Vagina (tissue), 2 donors: ENCODE measurements at regions not wholly inside any gene's neighbourhood (a gene's known extent, or its start where the extent isn't known, plus 50 kb on each side); places are given as distances from the start of the nearest gene placed in this dataset.

Experiments used
- DNase-seq, 2 donors: peaks; one replicate each; pipeline ENCODE4 v3.0.0-alpha.2; 2017; ENCODE audit errors: extremely low spot score in 2 of 2
- H3K27ac ChIP-seq: fragments of 200-600 bp; sonication (generic); one replicate; pipeline ENCODE4 v1.5.1; 2019
- H3K27me3 ChIP-seq: fragments of 200-600 bp; sonication (generic); one replicate; pipeline ENCODE4 v1.5.1; 2019
- H3K36me3 ChIP-seq, 2 donors: fragments of 200-600 bp; sonication (generic); one replicate each; pipeline ENCODE4 v1.5.1; 2017 to 2019
- H3K4me1 ChIP-seq: fragments of 200-600 bp; sonication (generic); one replicate; pipeline ENCODE4 v1.5.1; 2019
- H3K4me3 ChIP-seq, 2 donors: fragments of 200-600 bp; sonication (generic); 1 replicate in 1 of 2; 2 replicates in 1 of 2; pipeline ENCODE4 v1.5.1; 2016 to 2019
- H3K9me3 ChIP-seq: fragments of 200-600 bp; sonication (generic); one replicate; pipeline ENCODE4 v1.5.1; 2019
- POLR2A ChIP-seq, 2 donors: fragments of 450-650 bp; IDR thresholded peaks; one replicate each; pipeline ENCODE4 v1.6.1; 2017; ENCODE audit warnings: antibody characterized with exemption in 2 of 2, mild to moderate bottlenecking in 2 of 2, moderate library complexity in 2 of 2
- POLR2AphosphoS5 ChIP-seq, 2 donors: sonication (generic); formaldehyde crosslinking; IDR thresholded peaks; one replicate each; pipeline ENCODE4 v1.9.0; 2017; ENCODE audit warnings: antibody characterized with exemption in 2 of 2, mild to moderate bottlenecking in 2 of 2, low read depth in 1 of 2; ENCODE audit not compliant: insufficient read depth in 1 of 2
- intact Hi-C: fragments of 100-400 bp; cut with DNase I; formaldehyde crosslinking; loops from one replicate; pipeline ENCODE4 v1.15.1; 2023
- TF ChIP-seq, protein P1 (sequence below), 3 experiments: fragments of 450-650 bp in 2 of 3; fragments of 200-600 bp in 1 of 3; sonication (generic) in 1 of 3; IDR thresholded peaks; one replicate each; pipeline ENCODE4 v1.5.1; 2017 to 2019; ENCODE audit warnings: antibody characterized with exemption in 3 of 3, mild to moderate bottlenecking in 2 of 3, moderate library complexity in 2 of 3

DNA sequence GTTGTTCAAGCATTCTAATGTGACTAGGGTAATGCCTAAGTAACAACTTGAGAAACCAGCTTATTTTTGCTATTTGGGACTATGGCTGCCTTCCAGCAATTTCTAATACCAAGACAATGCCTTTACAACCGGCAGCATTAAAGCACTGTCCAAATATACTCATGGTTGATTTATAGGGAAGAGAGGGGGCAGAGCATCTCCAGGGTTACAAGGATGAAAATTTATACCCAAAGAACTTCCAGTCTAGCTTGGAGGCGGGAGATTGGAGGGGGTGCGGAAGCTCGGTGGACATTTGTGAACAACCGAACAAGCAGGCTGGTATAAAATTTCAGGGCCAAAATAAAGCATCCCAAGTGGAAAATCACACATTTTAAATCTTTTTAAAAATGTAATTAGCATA lies 79.4 kb upstream of the FOXN2 start:
- DNase-seq: no peak
- no peak overlapping the region for H3K27ac ChIP-seq
- H3K4me1 ChIP-seq: peaks cover 7% of the 10 kb centered on the region
- no peaks in the 10 kb centered on the region for H3K27me3 ChIP-seq
- H3K9me3 ChIP-seq: no peaks in the 10 kb centered on the region
- TF ChIP-seq, protein P1, sequence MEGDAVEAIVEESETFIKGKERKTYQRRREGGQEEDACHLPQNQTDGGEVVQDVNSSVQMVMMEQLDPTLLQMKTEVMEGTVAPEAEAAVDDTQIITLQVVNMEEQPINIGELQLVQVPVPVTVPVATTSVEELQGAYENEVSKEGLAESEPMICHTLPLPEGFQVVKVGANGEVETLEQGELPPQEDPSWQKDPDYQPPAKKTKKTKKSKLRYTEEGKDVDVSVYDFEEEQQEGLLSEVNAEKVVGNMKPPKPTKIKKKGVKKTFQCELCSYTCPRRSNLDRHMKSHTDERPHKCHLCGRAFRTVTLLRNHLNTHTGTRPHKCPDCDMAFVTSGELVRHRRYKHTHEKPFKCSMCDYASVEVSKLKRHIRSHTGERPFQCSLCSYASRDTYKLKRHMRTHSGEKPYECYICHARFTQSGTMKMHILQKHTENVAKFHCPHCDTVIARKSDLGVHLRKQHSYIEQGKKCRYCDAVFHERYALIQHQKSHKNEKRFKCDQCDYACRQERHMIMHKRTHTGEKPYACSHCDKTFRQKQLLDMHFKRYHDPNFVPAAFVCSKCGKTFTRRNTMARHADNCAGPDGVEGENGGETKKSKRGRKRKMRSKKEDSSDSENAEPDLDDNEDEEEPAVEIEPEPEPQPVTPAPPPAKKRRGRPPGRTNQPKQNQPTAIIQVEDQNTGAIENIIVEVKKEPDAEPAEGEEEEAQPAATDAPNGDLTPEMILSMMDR (IDR thresholded peaks at IDR 0.05): no peak
- intact Hi-C loops: no loop called here
- no peaks in the 10 kb centered on the region for H3K36me3 ChIP-seq
- no peak overlapping the region for H3K4me3 ChIP-seq

DNA sequence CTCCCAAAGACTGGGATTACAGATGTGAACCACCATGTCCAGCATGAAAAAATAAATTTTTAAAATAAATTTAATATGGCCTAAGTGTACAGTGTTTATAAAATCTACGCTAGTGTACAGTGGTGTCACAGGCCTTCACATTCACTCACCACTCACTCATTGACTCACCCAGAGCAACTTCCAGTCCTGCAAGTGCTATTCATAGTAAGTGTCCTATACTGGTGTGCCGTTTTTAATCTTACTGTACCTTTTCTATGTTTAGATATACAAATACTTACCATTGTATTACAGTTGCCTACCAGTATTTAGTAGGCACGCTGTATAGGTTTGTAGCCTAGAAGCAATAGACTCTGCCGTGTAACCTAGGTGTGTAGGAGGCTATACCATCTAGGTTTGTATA lies 76.1 kb upstream of the FOXN2 start:
- Histone ChIP-seq H3K9me3 (no peaks in the 10 kb centered on the region), H3K4me3 (no peak overlapping the region), H3K27me3 (no peaks in the 10 kb centered on the region), H3K27ac (no peak overlapping the region), H3K4me1 (peaks cover 7% of the 10 kb centered on the region), H3K36me3 (no peaks in the 10 kb centered on the region)
- DNase-seq: no peak
- TF ChIP-seq POLR2A (IDR thresholded peaks at IDR 0.05): no peak
- TF ChIP-seq, protein P1 (IDR thresholded peaks at IDR 0.05): no peak
- no peak for TF ChIP-seq POLR2AphosphoS5 (IDR thresholded peaks at IDR 0.05; ENCODE audit: insufficient read depth in 1 of 2, low read depth in 1 of 2)
- intact Hi-C loops: no loop called here

GRCh38 chr2:48240912-48241311 lies 73.6 kb upstream of the FOXN2 start:
- intact Hi-C loops: no loop called here

GRCh38 chr2:48247206-48247605 lies 67.3 kb upstream of the FOXN2 start:
- Histone ChIP-seq H3K27ac (no peak overlapping the region), H3K36me3 (no peaks in the 10 kb centered on the region), H3K9me3 (no peaks in the 10 kb centered on the region), H3K27me3 (no peaks in the 10 kb centered on the region), H3K4me1 (peaks cover 14% of the 10 kb centered on the region), H3K4me3 (no peak overlapping the region)
- intact Hi-C loops: no loop called here
- TF ChIP-seq POLR2A (IDR thresholded peaks at IDR 0.05): no peak
- TF ChIP-seq POLR2AphosphoS5 (IDR thresholded peaks at IDR 0.05; ENCODE audit: insufficient read depth in 1 of 2, low read depth in 1 of 2): no peak
- TF ChIP-seq, protein P1 (IDR thresholded peaks at IDR 0.05): no peak
- no peak for DNase-seq

More at GRCh38 chr2:48240912-48241311, 73.6 kb upstream of the FOXN2 start:
- no peak for TF ChIP-seq POLR2AphosphoS5 (IDR thresholded peaks at IDR 0.05; ENCODE audit: insufficient read depth in 1 of 2, low read depth in 1 of 2)
- TF ChIP-seq, protein P1 (IDR thresholded peaks at IDR 0.05): no peak
- Histone ChIP-seq H3K4me1 (no peaks in the 10 kb centered on the region), H3K27ac (no peak overlapping the region), H3K9me3 (no peaks in the 10 kb centered on the region), H3K36me3 (no peaks in the 10 kb centered on the region), H3K27me3 (no peaks in the 10 kb centered on the region), H3K4me3 (no peak overlapping the region)
- DNase-seq: no peak

GRCh38 chr2:48248251-48248933 lies 66.1 kb upstream of the FOXN2 start:
- intact Hi-C loops: no loop called here
- no peak for DNase-seq
- H3K4me3 ChIP-seq: no peak overlapping the region
- TF ChIP-seq POLR2A (IDR thresholded peaks at IDR 0.05) (no peak), POLR2AphosphoS5 (IDR thresholded peaks at IDR 0.05; ENCODE audit: insufficient read depth in 1 of 2, low read depth in 1 of 2) (no peak)
- TF ChIP-seq, protein P1 (IDR thresholded peaks at IDR 0.05): no peak
- no peak overlapping the region for H3K27ac ChIP-seq
- peaks cover 14% of the 10 kb centered on the region for H3K4me1 ChIP-seq
- no peaks in the 10 kb centered on the region for H3K36me3 ChIP-seq
- H3K27me3 ChIP-seq: no peaks in the 10 kb centered on the region
- no peaks in the 10 kb centered on the region for H3K9me3 ChIP-seq
